HuH-7.5 (cell line): ENCODE measurements at regions not wholly inside any gene's neighbourhood (a gene's known extent, or its start where the extent isn't known, plus 50 kb on each side); places are given as distances from the start of the nearest gene placed in this dataset.

Experiments
- DNase-seq: peaks from one replicate; pipeline ENCODE4 v3.0.0; 2011; ENCODE audit warnings: low spot score

DNA sequence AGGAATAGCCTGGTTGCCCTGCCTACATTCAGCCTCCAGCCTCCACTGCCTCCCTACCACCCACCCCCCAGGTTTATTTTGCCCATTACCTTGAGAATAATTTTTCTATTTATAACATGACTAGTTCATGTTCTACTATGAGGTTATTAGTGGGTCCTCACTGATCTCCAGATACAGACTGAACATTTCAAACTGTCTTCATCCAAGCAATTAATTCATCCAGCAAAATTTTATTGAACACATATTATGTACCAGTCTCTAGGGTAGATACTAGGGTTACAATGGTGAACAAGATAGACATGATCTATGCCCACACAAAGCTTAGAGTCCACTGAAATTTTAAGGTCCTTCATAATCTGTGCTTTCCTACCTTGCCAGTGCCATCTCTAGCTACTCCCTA lies 51.6 kb upstream of the FHIP2A start:
- no peak for DNase-seq

DNA sequence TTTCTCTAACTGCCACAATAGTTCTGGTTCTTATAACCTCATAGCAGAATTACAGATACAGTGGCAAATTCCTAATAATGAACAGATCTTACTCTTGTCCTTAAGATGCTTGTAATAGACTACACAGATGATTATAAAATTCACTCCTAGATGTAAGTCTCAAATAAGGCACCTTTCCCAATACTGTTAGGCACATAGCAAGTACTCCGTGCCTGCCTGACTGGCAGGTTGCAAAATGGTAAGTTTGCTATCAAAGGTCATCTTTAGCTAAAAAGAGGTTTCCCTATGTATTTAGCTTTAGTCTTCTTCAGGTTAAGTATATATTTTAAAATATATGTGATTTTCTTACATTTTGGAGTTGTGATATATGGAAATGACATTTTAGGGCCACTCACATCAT lies 50.4 kb upstream of the FHIP2A start:
- no peak for DNase-seq

DNA sequence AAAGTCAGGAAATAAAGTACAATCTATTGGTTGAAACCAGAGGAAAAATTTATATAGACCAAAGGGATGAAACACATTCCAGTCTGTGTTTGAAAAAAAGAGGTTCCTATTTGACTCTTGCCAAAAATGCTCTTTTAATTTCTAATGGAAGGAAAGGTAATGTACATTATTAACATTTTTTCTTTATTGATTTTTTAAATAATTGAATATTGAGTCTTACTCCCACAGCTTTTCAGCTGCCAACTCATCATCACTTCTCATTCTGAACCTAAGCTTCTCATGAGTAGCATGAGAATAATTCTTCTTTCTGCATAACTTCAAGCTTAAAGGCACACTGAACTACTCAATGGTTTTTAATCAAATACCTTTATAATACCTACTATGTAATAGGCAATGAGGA lies 49.8 kb upstream of the FHIP2A start:
- DNase-seq = no peak
